HG03064 (cell line): ENCODE measurements at regions not wholly inside any gene's neighbourhood (a gene's known extent, or its start where the extent isn't known, plus 50 kb on each side); places are given as distances from the start of the nearest gene placed in this dataset.
A peak's percentile ranks its signal among the peaks of the same experiment; 100 is the strongest.
"Not testable (repeated sequence)": the region's sequence is repeated elsewhere in the genome, so short reads cannot be mapped to it uniquely, and the experiment has no call there.

Experiments
- ATAC-seq: cut with Tn5 transposase; IDR thresholded peaks from one replicate; pipeline ENCODE4 v1.9.1; 2021; ENCODE audit warnings: low read depth; ENCODE audit not compliant: unreplicated experiment

DNA sequence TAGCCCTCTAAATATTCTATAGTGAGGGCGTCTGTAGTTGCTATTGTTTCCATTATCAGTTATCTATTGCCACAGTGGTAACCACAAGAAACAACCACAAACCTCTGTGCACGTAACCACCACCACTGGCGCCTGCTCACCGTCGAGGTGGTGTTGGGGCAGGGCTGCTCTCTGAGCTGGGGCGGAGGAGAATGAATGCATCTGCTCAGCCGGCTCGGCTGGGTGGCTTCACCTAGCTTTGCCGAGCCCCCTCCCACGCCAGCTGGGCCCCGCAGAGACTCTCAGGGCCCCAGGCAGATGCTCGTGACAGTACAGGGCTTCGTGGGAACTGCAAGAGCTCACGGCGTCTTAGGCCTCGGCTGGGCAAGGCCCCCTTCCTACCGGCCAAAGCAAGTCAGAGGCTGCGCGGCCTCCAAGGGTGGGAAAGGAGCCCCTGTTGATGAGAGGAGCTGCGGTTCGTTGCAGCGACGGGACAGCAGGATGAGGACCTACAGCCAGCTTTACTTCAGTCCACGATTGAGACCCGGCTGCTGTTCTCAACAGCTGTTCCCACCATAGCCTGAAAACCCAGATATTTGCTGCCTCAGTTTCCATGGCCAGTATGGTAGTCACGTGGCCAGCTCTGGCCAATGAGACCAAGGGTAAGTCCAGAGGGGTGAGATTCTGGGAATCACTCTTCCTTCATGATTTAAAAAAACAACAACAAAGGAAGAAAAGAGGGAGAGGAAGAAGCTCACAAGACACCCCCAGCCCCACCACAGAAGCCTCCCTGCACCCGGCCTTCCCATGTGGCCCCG is 120.2 kb upstream of the AFDN start:
- peak; percentile 98 for ATAC-seq

DNA sequence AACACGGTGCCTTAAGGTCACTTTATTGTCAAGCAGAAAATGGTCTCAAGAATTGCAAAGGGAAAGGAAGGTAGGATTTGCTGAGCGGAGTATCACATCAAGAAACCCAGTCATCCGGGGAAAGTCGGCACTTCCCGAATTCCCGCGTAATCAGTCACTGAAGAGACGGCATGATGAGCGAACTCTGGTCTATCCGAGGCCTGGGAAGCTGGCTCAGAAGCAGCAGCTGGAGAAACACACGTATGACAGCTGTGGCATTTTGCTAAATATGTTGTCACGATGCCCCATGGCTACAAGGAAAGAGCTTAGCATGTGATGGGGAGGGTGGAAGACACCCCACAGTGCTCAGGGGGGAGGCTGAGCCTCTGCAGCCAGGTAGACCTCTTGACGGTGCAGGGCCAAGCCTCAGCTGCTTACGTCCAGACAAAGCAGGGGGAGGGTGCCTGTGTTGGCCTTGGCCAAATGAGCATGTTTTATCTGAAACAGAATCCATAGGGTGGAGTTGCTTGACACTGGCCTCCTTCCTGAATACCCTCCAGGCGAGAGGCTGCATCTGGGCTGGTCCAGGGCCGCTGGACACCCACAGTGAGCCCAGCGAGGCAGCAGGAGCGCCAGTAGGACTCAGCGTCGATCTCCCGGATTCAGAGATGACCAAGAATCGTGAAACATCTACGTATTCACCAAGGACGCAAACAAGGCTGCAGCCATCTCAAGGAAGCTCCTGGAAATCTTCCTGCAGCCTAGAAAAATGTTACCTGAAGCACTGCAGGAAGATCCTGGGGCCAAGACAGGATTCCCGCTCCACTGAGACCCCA is 118.8 kb upstream of the AFDN start:
- no peak for ATAC-seq

DNA sequence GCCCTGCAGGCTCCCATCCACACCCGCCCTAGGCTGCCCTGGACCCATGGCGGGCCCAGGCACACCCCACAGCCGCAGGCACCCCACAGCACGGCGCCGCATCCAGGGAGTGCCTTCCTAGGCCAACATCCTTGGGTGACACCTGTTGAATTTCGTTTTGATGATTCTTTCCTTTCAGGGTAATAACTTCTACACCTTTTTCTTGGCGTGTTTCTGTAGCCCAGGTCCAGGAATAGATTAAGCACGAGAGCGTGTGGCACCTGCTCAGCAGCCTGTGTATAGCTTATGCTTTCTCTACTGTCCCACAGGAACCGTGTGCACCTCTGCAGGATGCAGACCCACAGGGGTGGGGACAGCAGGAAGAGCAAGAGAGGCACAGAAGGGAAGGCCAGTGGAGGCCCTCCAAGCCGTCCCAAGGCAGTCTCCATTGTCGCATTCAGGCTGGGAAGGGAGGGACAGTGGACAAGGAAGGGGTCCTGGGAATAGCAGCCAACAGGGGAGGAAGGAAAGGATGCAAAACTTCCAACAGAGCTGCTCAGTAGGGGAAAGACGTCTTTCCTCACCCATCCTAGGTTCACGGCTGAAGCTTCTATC is 118.1 kb upstream of the AFDN start:
- no peak for ATAC-seq

DNA sequence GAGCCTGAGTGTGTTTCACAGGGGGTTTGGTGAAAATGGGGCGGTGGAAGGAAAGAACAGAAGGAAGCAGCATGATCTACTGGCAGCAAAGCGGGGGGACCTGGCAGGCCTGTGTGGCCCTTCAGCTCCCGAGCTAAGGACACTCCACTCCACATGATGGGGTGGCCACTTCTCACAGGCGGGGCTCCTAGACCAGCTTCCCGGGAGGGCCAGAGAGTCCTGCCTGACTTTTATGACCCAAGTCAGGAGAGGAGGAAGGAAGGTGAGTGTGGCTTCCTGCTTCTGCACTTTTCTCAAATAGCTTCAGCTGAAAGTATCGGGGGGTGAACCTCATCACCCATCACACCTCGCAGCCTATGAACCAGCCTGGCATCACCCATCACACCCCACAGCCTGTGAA is 117.5 kb upstream of the AFDN start:
- no peak for ATAC-seq

DNA sequence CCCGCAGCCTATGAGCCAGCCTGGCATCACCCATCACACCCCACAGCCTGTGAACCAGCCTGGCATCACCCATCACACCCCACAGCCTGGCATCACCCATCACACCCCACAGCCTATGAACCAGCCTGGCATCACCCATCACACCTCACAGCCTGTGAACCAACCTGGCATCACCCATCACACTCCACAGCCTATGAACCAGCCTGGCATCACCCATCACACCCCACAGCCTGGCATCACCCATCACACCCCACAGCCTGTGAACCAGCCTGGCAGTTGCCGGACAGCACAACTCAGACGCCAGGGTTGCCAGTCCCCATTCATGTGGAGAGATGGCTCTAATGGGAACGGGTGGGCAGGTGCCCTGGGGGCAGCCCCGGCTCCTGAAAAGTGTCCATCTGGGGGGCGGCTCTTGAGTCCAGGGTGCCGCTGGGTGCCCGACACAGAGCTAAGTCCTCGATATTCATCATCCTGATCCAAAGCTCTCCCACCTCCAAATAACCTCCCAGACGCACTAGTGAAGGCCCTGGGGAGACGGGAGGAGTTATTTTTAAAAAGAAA is 116.9 kb upstream of the AFDN start:
- ATAC-seq = not testable (repeated sequence)

DNA sequence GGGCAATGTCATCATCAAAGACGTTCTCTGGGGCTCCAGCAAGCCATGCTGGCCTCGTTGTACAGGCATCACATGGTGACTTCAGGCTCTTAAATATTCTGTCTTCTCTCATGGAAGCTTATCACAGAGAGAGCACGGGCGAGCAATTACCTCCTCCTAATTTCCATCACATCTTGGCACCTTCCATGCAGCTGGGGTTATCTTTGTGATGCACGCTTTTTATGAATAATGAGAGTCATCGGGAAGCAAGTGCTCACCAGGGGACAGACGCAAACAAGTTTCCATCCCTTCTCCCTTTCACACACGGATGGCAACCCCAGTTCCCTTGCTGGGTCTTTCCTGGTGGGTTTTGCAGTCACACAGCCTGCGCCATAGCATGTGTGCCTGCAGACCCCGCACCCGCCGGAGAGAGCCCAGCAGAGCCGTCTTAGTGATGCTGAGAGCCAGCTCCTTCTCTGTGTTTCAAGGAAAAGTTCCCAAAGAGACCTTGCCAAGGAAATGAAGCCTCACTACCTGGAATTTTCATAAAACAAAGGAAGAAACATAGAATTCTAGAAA is 116.3 kb upstream of the AFDN start:
- no peak for ATAC-seq

DNA sequence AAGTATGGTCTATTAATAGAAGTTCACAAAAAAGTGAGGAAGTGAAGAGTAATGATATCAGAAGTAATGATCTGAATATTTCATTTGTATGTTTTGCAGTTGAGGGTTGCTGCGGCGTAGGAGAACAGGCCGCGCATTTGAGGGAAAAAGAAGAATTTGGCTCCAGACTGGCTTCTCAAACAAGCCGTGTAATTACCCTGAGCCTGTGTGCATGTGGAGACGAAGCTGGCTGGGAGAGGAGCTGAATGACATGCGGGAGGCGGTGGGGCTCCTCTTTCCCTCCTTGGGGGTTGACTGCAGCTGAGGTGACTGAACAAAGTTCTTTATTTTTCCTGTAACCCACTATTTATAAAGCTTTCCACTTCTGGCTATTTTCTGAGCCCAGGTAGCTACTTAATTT is 115.5 kb upstream of the AFDN start:
- ATAC-seq = no peak

DNA sequence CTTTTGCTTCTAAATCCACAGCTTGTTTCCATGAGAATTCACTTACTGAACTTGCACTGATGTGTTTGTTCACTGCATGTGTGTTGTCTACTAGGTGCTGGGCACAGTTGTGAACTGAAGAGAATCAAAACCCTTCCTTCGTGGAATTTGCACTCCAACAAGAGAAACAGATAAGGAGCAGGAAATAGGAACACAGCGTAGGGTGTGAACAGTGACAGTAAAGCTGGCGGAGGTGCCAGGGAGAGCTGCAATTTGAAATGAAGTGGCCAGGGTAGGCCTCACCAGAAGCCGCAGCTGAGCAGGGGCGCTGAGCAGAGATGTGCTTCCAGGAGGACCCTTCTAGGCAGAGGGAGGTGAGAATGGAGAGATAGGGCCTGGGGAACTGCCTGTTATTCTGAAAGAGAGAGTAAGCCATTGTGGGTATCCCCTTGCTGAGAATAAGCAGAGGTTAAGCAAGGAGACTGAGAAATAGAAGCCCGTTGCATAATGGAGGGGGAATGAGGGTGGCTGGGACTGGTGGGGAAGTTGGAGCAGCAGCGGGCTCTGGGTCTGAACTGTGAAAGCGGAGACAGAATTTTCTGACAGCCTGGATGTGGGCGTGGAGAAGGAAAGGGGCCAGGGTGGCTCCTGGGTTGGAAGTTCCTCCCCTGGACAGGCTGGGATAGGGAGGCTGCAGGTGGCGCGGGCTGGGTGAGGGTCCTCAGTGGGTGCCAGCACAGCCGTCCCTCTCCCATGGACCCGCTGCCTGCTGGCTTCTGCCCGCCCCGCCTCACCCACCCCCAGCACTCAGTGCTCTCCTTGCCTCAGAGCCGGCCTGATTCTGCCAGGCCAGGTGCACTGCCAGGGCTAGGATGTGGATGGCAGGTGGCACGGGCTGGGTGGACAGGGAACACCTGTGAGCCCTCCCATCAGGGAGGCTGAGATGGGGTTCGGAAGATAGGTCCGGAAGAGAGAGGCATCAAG is 114.7 kb upstream of the AFDN start:
- ATAC-seq = no peak

DNA sequence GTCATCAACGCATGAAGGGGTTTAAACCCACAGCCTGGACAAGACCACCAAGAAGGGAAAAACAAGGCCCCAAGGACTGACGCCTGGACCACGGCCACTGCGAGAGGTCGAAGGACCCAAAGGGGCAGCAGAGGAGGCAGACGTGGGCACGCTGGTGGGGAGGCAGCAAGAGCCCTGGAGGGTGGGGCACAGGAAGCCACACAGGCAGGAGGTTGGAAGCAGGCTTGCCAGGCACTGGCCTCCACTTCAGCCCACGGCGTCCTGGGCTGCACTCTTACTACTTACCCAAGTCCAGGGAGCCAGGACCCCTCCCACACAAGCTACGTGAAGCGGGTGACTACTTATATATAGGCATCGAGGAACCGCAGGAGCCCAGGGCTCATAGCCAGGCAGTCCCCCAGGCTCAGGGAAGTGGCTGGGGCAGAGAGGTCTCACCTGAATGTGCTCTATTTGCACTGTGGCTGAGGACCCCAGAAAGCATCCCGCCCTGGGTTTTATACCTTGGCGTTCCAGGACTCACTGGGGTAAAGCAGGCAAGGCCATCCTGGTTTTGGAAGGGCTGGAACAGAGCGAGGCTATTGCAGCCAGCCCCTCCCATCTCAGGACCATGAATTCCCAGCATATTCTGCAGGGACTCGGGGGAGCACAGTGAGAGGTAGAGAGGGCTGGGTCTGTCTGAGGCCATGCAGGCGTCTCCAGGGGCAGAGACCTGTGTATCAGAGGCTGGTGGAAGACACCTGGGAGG is 113.8 kb upstream of the AFDN start:
- ATAC-seq = no peak

DNA sequence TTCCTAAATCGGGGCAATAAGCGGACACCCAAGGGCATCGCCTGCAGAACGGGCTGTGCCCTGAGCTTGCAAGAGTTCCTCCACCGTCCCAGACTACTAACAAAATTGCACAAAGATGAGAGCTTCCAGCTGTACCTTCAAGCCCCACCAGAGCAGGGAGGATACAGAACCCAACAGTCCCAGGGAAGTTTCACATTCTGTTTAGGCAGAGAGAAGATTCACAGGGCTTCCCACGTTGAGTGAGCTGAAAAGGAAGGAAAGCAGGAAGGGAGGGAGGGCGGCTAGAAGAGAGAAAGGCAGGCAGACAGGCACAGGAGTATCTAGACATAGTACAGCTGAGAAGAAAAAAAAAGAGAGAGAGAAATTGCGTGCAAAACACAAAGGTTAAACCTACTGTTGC is 112.6 kb upstream of the AFDN start:
- ATAC-seq = no peak

DNA sequence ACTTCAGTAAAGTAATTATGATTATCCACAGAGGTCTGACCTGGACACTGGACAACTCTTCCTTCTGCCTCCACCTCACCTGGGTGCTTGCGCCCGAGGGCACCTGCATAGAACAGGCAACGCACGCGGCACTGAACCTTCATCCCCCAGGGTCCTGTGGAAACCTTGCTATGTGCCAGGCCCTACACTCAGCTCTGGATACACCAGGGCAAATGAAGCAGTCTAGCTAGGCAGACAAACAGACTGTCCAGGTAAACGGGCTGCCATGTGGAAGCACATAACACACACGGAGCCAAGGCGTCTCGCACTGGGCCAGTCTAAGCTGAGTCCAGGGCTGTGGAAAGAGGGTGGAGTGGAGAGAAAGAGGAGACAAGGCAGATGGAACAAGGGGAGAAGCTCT is 109.3 kb upstream of the AFDN start:
- no peak for ATAC-seq

DNA sequence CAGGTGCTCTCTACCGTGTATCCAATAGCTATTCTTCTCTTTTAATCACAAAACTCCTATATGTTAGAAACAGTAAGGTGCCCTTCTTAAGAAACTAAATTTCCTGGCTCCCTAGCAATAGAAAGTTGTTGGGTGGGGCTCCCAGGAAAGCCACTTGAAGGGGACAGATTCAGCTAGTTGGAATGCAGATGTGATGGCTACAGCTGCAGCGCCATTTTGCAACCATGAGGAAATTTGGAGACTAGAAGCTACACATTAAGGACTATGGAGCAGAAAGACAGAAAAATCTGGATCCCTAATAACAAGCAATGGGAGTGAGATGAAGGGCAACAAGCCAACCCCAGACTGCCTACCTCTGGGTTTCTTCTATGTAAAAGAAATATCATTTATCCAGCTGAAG is 108.8 kb upstream of the AFDN start:
- no peak for ATAC-seq

DNA sequence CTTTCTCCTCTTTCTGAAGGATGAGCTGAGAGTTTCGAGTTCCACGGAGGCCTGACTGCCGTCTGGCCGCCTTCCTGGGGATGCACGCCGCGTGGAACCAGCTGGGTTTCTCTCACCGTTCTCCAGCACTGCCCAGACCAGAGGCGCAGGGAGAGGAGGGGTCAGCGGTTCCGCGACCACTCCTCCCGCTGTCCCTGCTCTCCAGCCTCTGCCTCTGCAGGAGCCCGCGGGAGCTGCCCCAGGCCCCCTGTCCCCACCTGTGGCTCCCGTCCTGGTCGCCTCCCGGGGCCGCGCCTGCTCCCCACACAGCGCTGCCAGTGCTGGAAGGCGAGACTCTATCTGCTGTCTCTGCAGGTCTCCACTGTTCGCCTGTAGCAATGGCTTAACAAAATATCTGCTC is 106.8 kb upstream of the AFDN start:
- ATAC-seq = no peak

DNA sequence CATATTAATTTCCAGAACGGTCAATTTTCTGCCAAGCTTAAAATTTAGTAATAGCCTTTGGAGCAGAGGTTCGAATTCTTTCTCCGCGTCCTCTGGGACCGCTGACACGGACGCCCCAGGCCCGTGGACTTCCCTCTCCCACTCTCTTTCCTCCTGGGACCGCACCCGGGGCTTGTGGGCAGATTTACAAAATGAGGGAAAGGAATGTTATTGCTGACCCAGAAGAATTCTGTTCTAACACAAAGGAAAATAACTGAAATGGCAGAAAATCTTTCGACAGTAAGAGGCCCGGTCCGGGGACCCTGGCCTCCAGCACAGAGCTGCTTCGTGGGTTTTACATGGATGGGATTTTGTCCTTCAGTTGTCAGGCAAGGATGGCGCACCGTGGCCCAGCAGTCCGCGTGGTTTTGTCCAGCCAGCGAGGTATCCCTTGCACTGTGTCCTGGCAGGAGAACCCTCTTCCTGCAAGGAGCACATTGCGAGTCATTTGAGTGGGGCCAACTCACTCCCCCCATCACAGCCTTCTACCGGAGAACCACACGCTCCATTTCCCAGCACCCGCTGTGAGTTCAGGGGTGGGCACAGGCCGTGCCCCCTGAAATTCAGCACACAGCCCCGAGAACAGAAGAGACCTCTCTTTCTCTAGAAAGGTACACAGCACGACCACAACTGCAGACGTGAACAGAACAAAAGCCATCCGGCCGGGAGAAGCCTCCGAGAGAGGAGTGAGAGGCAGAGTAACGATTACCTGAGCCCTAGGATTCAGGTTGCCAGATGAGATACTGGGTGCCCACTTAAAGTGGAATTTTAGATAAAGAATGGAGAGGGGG is 106.0 kb upstream of the AFDN start:
- no peak for ATAC-seq

DNA sequence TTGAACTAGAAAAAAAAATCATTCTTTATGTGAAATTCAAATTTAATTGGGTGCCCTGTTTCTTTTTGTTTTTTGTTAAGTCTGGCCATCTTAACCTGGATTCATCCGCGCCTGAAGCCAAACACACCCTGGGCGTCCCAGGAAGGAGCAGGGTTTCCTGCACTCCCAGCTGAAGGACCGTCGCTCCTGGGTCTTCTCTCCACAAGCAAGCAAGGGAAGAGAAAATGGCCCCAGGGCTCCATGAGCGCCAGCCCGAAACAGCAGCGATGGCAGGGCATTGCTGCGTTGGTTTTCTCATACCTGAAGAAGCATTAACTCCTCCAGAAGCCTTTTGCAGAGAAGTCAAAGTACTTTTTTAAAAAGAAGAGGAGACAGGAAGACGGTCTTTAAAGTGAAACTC is 105.4 kb upstream of the AFDN start:
- no peak for ATAC-seq

DNA sequence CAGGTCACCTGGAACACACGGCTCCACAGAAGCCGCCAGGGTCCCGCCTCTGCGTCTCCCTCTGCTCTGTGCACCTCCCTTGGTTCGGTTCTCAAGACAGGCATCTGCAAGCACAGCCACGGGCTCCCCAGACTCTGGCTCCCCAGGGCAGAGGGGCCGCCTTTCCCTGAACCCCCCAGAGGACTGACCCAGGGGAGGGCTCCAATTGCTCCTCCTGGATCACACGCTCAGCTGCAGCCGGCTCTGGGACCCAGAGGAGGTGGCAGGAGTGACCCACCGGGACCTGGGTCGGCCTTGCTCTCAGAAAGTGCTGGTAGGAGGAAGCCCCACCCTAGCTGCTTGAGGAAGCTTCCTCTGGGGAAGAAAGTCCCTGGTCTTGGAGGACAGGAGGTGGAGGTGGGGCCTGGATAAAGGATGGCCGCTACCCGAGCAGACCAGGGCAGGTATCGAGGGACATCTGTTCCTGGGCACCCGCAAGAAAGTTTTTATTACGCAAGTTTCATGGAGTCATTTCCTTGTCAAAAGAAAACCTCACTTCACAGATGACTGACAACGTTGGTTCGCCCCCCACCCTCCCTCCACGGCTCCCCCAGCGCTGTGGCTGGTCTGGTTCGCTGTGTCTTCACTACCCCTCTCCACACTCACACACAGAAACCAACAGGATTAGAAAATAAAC is 103.9 kb upstream of the AFDN start:
- ATAC-seq = no peak

DNA sequence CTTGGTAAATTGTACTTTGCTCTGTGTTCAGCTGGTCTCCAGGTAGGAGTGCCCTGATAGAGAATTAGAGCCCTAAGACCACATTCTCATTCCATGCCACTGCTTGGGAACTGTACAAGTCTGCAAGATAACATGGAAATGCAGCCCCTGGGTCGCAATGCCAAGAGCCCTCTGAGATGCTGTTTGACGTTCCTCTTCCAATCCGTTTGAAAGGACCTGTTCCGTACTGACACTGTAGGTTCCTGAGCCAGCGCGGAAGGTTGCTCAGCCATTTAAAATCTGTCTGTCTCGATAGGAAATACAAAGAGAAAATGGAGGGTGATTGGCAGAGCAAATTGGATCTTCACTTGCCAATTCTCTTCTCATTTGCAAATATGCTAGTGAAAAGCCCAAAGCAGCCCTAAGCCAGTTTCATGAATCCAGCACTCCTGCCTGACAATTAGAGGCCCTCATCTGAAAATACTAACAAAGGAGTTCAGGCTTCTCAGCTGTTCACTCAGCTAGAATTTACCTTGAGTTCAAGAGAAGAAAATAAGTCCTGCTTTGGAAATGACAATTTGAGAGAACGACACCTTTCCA is 100.6 kb upstream of the AFDN start:
- no peak for ATAC-seq
